Stimulated activated CD4-positive, alpha-beta T cell treated with anti-CD3 and anti-CD28 coated beads, Interleukin-12 subunit alpha, Interleukin-12 subunit beta, amount 100 ng/mL, for 48 hours (primary cell): ENCODE measurements at regions not wholly inside any gene's neighbourhood (a gene's known extent, or its start where the extent isn't known, plus 50 kb on each side); places are given as distances from the start of the nearest gene placed in this dataset.
"Not testable (repeated sequence)": the region's sequence is repeated elsewhere in the genome, so short reads cannot be mapped to it uniquely, and the experiment has no call there.

ENCODE experiments used
- DNase-seq, 3 donors: peaks; one replicate each; pipeline ENCODE4 v3.0.0-alpha.2; 2020; ENCODE audit warnings: low read depth in 2 of 3, low spot score in 1 of 3

GRCh38 chr3:178203650-178204049 is 332.6 kb upstream of the KCNMB2 start:
- DNase-seq: no peak

GRCh38 chr3:178205740-178206139 is 330.5 kb upstream of the KCNMB2 start:
- no peak for DNase-seq

- no peak for DNase-seq
These were observed 329.7 kb upstream of the KCNMB2 start for GRCh38 chr3:178206521-178206920.

GRCh38 chr3:178207161-178207560 is 329.1 kb upstream of the KCNMB2 start:
- DNase-seq: not testable (repeated sequence)

GRCh38 chr3:178207627-178208026 is 328.6 kb upstream of the KCNMB2 start:
- not testable (repeated sequence) for DNase-seq

GRCh38 chr3:178209116-178209515 is 327.1 kb upstream of the KCNMB2 start:
- DNase-seq: not testable (repeated sequence)

- not testable (repeated sequence) for DNase-seq
These were observed 326.6 kb upstream of the KCNMB2 start for GRCh38 chr3:178209618-178210017.

GRCh38 chr3:178211086-178211485 is 325.1 kb upstream of the KCNMB2 start:
- not testable (repeated sequence) for DNase-seq

GRCh38 chr3:178217479-178217878 is 318.8 kb upstream of the KCNMB2 start:
- DNase-seq: no peak

- no peak for DNase-seq
These were observed 318.0 kb upstream of the KCNMB2 start for GRCh38 chr3:178218231-178218630.

- DNase-seq: not testable (repeated sequence)
These were observed 316.6 kb upstream of the KCNMB2 start for GRCh38 chr3:178219661-178220060.

GRCh38 chr3:178223876-178224275 is 312.4 kb upstream of the KCNMB2 start:
- DNase-seq: no peak

- DNase-seq: no peak
These were observed 310.1 kb upstream of the KCNMB2 start for GRCh38 chr3:178226094-178226493.

GRCh38 chr3:178231645-178232044 is 304.6 kb upstream of the KCNMB2 start:
- no peak for DNase-seq

GRCh38 chr3:178233371-178234071 is 302.7 kb upstream of the KCNMB2 start:
- no peak for DNase-seq

- DNase-seq: no peak
These were observed 299.5 kb upstream of the KCNMB2 start for GRCh38 chr3:178236555-178237277.

GRCh38 chr3:178238179-178238578 is 298.1 kb upstream of the KCNMB2 start:
- no peak for DNase-seq

GRCh38 chr3:178244733-178245709 is 291.2 kb upstream of the KCNMB2 start:
- DNase-seq: no peak

GRCh38 chr3:178246004-178246403 is 290.2 kb upstream of the KCNMB2 start:
- no peak for DNase-seq

- DNase-seq: no peak
These were observed 280.9 kb upstream of the KCNMB2 start for GRCh38 chr3:178255315-178255714.

- DNase-seq: no peak
These were observed 278.7 kb upstream of the KCNMB2 start for GRCh38 chr3:178257491-178257890.
